H9 (cell line): ENCODE measurements at regions not wholly inside any gene's neighbourhood (a gene's known extent, or its start where the extent isn't known, plus 50 kb on each side); places are given as distances from the start of the nearest gene placed in this dataset.

Source experiments
- DNase-seq: peaks from one replicate; pipeline ENCODE4 v3.0.0-alpha.2; 2017
- H2AFZ ChIP-seq: one replicate; pipeline ENCODE4 v1.6.1; 2013; ENCODE audit warnings: mild to moderate bottlenecking, low read length, control low read depth, moderate library complexity
- H2AK5ac ChIP-seq: 2 replicates; pipeline ENCODE4 v1.6.1; 2013; ENCODE audit warnings: low read length, control low read depth, mixed read lengths; ENCODE audit not compliant: insufficient read length
- H2BK120ac ChIP-seq: one replicate; pipeline ENCODE4 v1.6.1; 2013; ENCODE audit warnings: low read depth, mild to moderate bottlenecking, low read length, control low read depth, inconsistent platforms; ENCODE audit not compliant: poor library complexity, severe bottlenecking
- H2BK12ac ChIP-seq: 2 replicates; pipeline ENCODE4 v1.6.1; 2013; ENCODE audit warnings: low read length, control low read depth, mixed read lengths, low read depth; ENCODE audit not compliant: insufficient read length
- H2BK15ac ChIP-seq: 2 replicates; pipeline ENCODE4 v1.6.1; 2013; ENCODE audit warnings: low read depth, low read length, control low read depth
- H2BK20ac ChIP-seq: one replicate; pipeline ENCODE4 v1.6.1; 2013; ENCODE audit warnings: low read depth, mild to moderate bottlenecking, low read length, control low read depth, inconsistent platforms; ENCODE audit not compliant: poor library complexity, severe bottlenecking
- H2BK5ac ChIP-seq: 2 replicates; pipeline ENCODE4 v1.6.1; 2013; ENCODE audit warnings: low read length, control low read depth, mixed read lengths; ENCODE audit not compliant: insufficient read length
- H3K14ac ChIP-seq: 2 replicates; pipeline ENCODE4 v1.6.1; 2013; ENCODE audit warnings: low read length, control low read depth; ENCODE audit not compliant: insufficient read depth
- H3K18ac ChIP-seq: 2 replicates; pipeline ENCODE4 v1.6.1; 2013; ENCODE audit warnings: low read depth, mild to moderate bottlenecking, mixed read lengths, low read length, control low read depth; ENCODE audit not compliant: insufficient read length
- H3K23ac ChIP-seq: 2 replicates; pipeline ENCODE4 v1.6.1; 2013; ENCODE audit warnings: low read length, control low read depth, mixed read lengths, low read depth; ENCODE audit not compliant: insufficient read length
- H3K23me2 ChIP-seq: 2 replicates; pipeline ENCODE4 v1.6.1; 2013; ENCODE audit warnings: low read depth, mild to moderate bottlenecking, mixed read lengths, low read length, control low read depth; ENCODE audit not compliant: insufficient read length, poor library complexity, severe bottlenecking
- H3K27ac ChIP-seq: 2 replicates; pipeline ENCODE4 v1.5.1; 2013; ENCODE audit warnings: low read length, control low read depth, mixed read lengths, low read depth; ENCODE audit not compliant: insufficient read length
- H3K27me3 ChIP-seq: 2 replicates; pipeline ENCODE4 v1.6.1; 2013; ENCODE audit warnings: low read length, control low read depth, inconsistent platforms; ENCODE audit not compliant: insufficient read depth
- H3K4ac ChIP-seq: 2 replicates; pipeline ENCODE4 v1.6.1; 2013; ENCODE audit warnings: low read depth, mild to moderate bottlenecking, control low read depth, inconsistent platforms, low read length, moderate library complexity
- H3K4me1 ChIP-seq: 2 replicates; pipeline ENCODE4 v1.6.1; 2013; ENCODE audit warnings: low read length, control low read depth, inconsistent platforms; ENCODE audit not compliant: insufficient read depth
- H3K4me2 ChIP-seq: 2 replicates; pipeline ENCODE4 v1.6.1; 2013; ENCODE audit warnings: low read length, control low read depth, mixed read lengths; ENCODE audit not compliant: insufficient read length, insufficient read depth
- H3K56ac ChIP-seq: 2 replicates; pipeline ENCODE4 v1.6.1; 2013; ENCODE audit warnings: low read depth, mild to moderate bottlenecking, mixed read lengths, low read length, control low read depth; ENCODE audit not compliant: insufficient read length
- H3K79me1 ChIP-seq: 2 replicates; pipeline ENCODE4 v1.6.1; 2013; ENCODE audit warnings: low read depth, mild to moderate bottlenecking, moderate library complexity, low read length, control low read depth, inconsistent platforms; ENCODE audit not compliant: insufficient read depth, poor library complexity, severe bottlenecking
- H3K79me2 ChIP-seq: 2 replicates; pipeline ENCODE4 v1.6.1; 2013; ENCODE audit warnings: low read length, control low read depth, inconsistent platforms; ENCODE audit not compliant: insufficient read depth
- H3K9ac ChIP-seq: 2 replicates; pipeline ENCODE4 v1.6.1; 2013; ENCODE audit warnings: low read length, control low read depth, mixed read lengths; ENCODE audit not compliant: insufficient read length; ENCODE audit errors: extremely low read depth
- H3K9me3 ChIP-seq: one replicate; pipeline ENCODE4 v1.6.1; 2013; ENCODE audit warnings: low read depth, low read length, inconsistent platforms; ENCODE audit not compliant: control insufficient read depth
- H3T11ph ChIP-seq: one replicate; pipeline ENCODE4 v1.6.1; 2013; ENCODE audit warnings: mild to moderate bottlenecking, low read length, control low read depth, inconsistent platforms
- H4K20me1 ChIP-seq: one replicate; pipeline ENCODE4 v1.6.1; 2013; ENCODE audit not compliant: control insufficient read depth, insufficient read length, insufficient read depth
- H4K5ac ChIP-seq: 2 replicates; pipeline ENCODE4 v1.6.1; 2013; ENCODE audit warnings: low read depth, mild to moderate bottlenecking, mixed read lengths, low read length, control low read depth; ENCODE audit not compliant: insufficient read length
- H4K8ac ChIP-seq: replicated peaks from 2 replicates; pipeline ENCODE4 v1.6.1; 2013; ENCODE audit warnings: low read length, control low read depth, mixed read lengths, low read depth; ENCODE audit not compliant: insufficient read length
- H4K91ac ChIP-seq: 2 replicates; pipeline ENCODE4 v1.6.1; 2013; ENCODE audit warnings: low read depth, mild to moderate bottlenecking, moderate library complexity, mixed read lengths, low read length, control low read depth; ENCODE audit not compliant: insufficient read length
- H3K27ac Mint-ChIP-seq, 3 experiments: 2 replicates in 2 of 3; 3 replicates in 1 of 3; pipeline ENCODE4 v1.8.0; 2020 to 2021; ENCODE audit warnings: mixed read lengths in 3 of 3, mild to moderate bottlenecking in 1 of 3, moderate library complexity in 1 of 3
- H3K27me3 Mint-ChIP-seq: 2 replicates; pipeline ENCODE4 v1.8.0; 2021; ENCODE audit warnings: low read depth, mild to moderate bottlenecking, moderate library complexity, mixed read lengths
- H3K36me3 Mint-ChIP-seq, 3 experiments: 2 replicates in 2 of 3; 3 replicates in 1 of 3; pipeline ENCODE4 v1.8.0; 2020 to 2021; ENCODE audit warnings: low read depth in 3 of 3, mixed read lengths in 3 of 3; ENCODE audit not compliant: insufficient read depth in 1 of 3
- H3K4me1 Mint-ChIP-seq, 2 experiments: 2 replicates each; pipeline ENCODE4 v1.8.0; 2020; ENCODE audit warnings: mixed read lengths in 2 of 2
- H3K4me3 Mint-ChIP-seq, 2 experiments: 2 replicates in 1 of 2; 3 replicates in 1 of 2; pipeline ENCODE4 v1.8.0; 2020 to 2021; ENCODE audit warnings: mild to moderate bottlenecking in 2 of 2, mixed read lengths in 2 of 2, moderate library complexity in 1 of 2
- H3K9me3 Mint-ChIP-seq, 2 experiments: 2 replicates in 1 of 2; 3 replicates in 1 of 2; pipeline ENCODE4 v1.8.0; 2020; ENCODE audit warnings: mild to moderate bottlenecking in 2 of 2, mixed read lengths in 2 of 2, moderate library complexity in 1 of 2
- CTCF ChIP-seq: fragments of 200-600 bp; sonication (generic); conservative IDR thresholded peaks from 3 replicates; pipeline ENCODE4 v1.8.0; 2021; ENCODE audit warnings: antibody characterized with exemption, mild to moderate bottlenecking
- WGBS: extraction: QIAGEN DNeasy Blood & Tissue Kit; methylation state at CpG from one replicate; pipeline ENCODE4 v1.1.7; 2013; ENCODE audit warnings: missing lambda C conversion rate, low lambda C conversion rate, mixed read lengths; ENCODE audit not compliant: insufficient read length; ENCODE audit errors: extremely low coverage; 5-methylcytosine and 5-hydroxymethylcytosine counted together

- H3K9ac ChIP-seq = no peak overlapping the region
- peaks cover 2% of the 10 kb centered on the region for H3K23me2 ChIP-seq
- H3K79me2 ChIP-seq = no peaks in the 10 kb centered on the region
- no peaks in the 10 kb centered on the region for H3K79me1 ChIP-seq
- H3T11ph ChIP-seq = no peak overlapping the region
- Mint-ChIP-seq H3K27ac (no peak overlapping the region), H3K27me3 (peaks cover 1% of the 10 kb centered on the region), H3K9me3 (peaks cover 0 to 3% of the 10 kb centered on the region in 2 experiments; a peak in 2 of 5 replicates), H3K4me3 (no peak overlapping the region), H3K4me1 (peaks cover 49 to 54% of the 10 kb centered on the region in 2 experiments), H3K36me3 (peaks cover 0 to 7% (median 0%) of the 10 kb centered on the region in 3 experiments; a peak in 1 of 7 replicates)
- no peak for TF ChIP-seq CTCF
- no peak overlapping the region for H2BK20ac ChIP-seq
- H3K27me3 ChIP-seq = no peaks in the 10 kb centered on the region
- H3K27ac ChIP-seq = no peak overlapping the region
- no peak for DNase-seq
- H3K18ac ChIP-seq = no peak overlapping the region
- H3K9me3 ChIP-seq = no peaks in the 10 kb centered on the region
- H2BK120ac ChIP-seq = no peak overlapping the region
- no peak overlapping the region for H2BK5ac ChIP-seq
- no peak overlapping the region for H3K23ac ChIP-seq
- H4K91ac ChIP-seq = no peak overlapping the region
- H2AK5ac ChIP-seq = no peak overlapping the region
- no peak overlapping the region for H3K4me2 ChIP-seq
- no peaks in the 10 kb centered on the region for H4K20me1 ChIP-seq
- H4K5ac ChIP-seq = no peak overlapping the region
- H3K4ac ChIP-seq = no peak overlapping the region
- no peak overlapping the region for H2BK15ac ChIP-seq
- H3K14ac ChIP-seq = no peak overlapping the region
- no peak overlapping the region for H3K56ac ChIP-seq
- no CpG with 5 or more reads among the region's 6 CpGs for WGBS
- no peak overlapping the region for H4K8ac ChIP-seq
- H2AFZ ChIP-seq = no peak overlapping the region
- H3K4me1 ChIP-seq = peaks cover 3% of the 10 kb centered on the region; the same call in 1 of the 2 replicates
- no peak overlapping the region for H2BK12ac ChIP-seq
Observed at GRCh38 chr18:77894060-77894459, 644.4 kb downstream of the GALR1 start.
